Cardiac fibroblast (primary cell): ENCODE measurements at regions not wholly inside any gene's neighbourhood (a gene's known extent, or its start where the extent isn't known, plus 50 kb on each side); places are given as distances from the start of the nearest gene placed in this dataset.
A peak's percentile ranks its signal among the peaks of the same experiment; 100 is the strongest.

Experiments
- DNase-seq, 2 donors: peaks; one replicate each; pipeline versions ENCODE4 v3.0.0 to v3.0.0-alpha.2; 2010; ENCODE audit warnings: low read depth in 2 of 2
- H3K4me3 ChIP-seq, 2 donors: replicated peaks in 1 of 2; 1 replicate in 1 of 2; 2 replicates in 1 of 2; pipeline ENCODE4 v1.5.1; 2011; ENCODE audit warnings: low read depth in 2 of 2, low read length in 2 of 2, mild to moderate bottlenecking in 2 of 2, moderate library complexity in 1 of 2
- CTCF ChIP-seq: IDR thresholded peaks from one replicate; pipeline ENCODE4 v1.5.1; 2011; ENCODE audit warnings: low read depth, mild to moderate bottlenecking, low read length, inconsistent platforms

GRCh38 chr4:17166954-17167353, 268.5 kb upstream of the LDB2 start:
- no peak for TF ChIP-seq CTCF
- DNase-seq: peak in 1 of 2 donors; percentile 86
- no peak overlapping the region for H3K4me3 ChIP-seq

- H3K4me3 ChIP-seq: no peak overlapping the region
- DNase-seq: peak; percentile 10 to 24
- no peak for TF ChIP-seq CTCF
Observed at GRCh38 chr4:17165286-17165685, 266.8 kb upstream of the LDB2 start.

- no peak for TF ChIP-seq CTCF
- DNase-seq: peak; percentile 52 to 59
- no peak overlapping the region for H3K4me3 ChIP-seq
Observed at GRCh38 chr4:17164666-17165065, 266.2 kb upstream of the LDB2 start.

DNA sequence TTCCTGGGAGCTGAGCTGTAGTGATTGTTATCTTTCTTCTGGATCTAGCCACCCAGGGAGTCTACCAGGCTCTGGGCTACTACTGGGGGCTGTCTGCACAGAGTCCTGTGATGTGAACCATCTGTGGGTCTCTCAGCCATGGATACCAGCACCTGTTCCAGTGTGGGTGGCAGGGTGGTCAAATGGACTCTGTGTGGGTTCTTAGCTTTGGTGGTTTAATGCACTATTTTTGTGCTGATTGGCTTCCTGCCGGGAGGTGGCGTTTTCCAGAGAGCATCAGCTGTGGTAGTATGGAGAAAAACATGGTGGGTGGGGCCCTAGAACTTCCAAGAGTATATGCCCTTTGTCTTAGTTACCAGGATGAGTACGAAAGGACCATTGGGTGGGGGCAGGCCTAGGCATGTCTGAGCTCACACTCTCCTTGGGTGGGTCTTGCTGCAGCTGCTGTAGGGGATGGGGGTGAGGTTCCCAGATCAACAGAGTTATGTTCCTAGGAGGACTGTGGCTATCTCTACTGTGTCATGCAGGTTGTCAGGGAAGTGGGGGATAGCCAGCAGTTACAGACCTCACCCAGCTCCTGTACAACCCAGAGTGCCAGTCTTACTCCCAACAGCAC, 264.8 kb upstream of the LDB2 start:
- no peak overlapping the region for H3K4me3 ChIP-seq
- DNase-seq: no peak
- no peak for TF ChIP-seq CTCF

- DNase-seq: no peak
- H3K4me3 ChIP-seq: no peak overlapping the region
- no peak for TF ChIP-seq CTCF
Observed at GRCh38 chr4:17157304-17157703, 258.9 kb upstream of the LDB2 start.

DNA sequence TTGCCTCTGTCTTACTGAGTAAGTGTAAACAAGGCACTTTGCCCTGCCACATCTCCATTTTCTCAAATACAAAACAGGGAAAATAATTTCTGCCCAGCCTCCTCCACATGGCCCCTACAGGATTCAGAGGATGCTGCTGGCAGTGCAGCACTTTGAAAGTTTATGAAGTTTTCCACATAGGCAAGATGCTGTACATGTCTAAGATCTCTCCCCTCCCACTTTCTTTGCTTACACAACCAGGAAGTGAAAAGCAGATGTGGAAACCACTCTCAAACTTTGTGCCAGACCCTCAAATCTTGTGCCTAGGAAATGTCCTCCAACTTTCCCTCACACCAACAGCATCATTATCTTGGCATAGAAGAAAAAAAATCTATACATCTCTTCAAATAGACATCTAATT, 257.0 kb upstream of the LDB2 start:
- no peak overlapping the region for H3K4me3 ChIP-seq
- peak; percentile 12 to 62 for DNase-seq
- no peak for TF ChIP-seq CTCF

DNA sequence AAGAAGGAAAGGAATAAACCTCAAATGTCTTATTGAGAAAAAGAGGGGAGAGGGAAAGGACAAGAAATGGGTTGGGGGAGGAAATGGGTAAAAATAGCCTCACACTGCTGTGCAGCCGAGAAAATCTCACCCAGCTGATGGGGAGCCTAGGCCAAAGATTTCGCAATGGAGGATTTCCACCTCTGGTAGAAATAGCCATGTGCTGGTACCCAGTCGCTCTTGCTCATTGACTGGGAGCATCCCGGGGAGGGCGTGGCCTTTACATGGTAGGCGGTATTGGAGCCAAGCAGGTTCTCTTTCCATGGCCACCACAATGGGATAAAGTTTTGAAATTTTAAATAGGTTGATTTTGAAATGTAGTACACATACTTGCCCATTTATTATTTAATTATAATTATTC, 255.1 kb upstream of the LDB2 start:
- no peak for TF ChIP-seq CTCF
- no peak overlapping the region for H3K4me3 ChIP-seq
- no peak for DNase-seq
